Subcutaneous abdominal adipose tissue (tissue), 5 donors: ENCODE measurements at regions not wholly inside any gene's neighbourhood (a gene's known extent, or its start where the extent isn't known, plus 50 kb on each side); places are given as distances from the start of the nearest gene placed in this dataset.

Experiments used
- H3K27ac ChIP-seq: one replicate; pipeline ENCODE4 v1.7.0; 2013; ENCODE audit warnings: low read depth, mild to moderate bottlenecking, inconsistent platforms, low read length, moderate library complexity
- H3K27me3 ChIP-seq, 5 donors: one replicate each; pipeline ENCODE4 v1.7.0; 2013; ENCODE audit warnings: low read length in 5 of 5, inconsistent platforms in 1 of 5; ENCODE audit not compliant: control insufficient read depth in 5 of 5, insufficient read depth in 4 of 5
- H3K36me3 ChIP-seq, 5 donors: one replicate each; pipeline ENCODE4 v1.7.0; 2013; ENCODE audit warnings: low read length in 5 of 5; ENCODE audit not compliant: control insufficient read depth in 5 of 5, insufficient read depth in 5 of 5
- H3K4me1 ChIP-seq, 5 donors: one replicate each; pipeline ENCODE4 v1.7.0; 2013; ENCODE audit warnings: low read length in 5 of 5, mild to moderate bottlenecking in 3 of 5, moderate library complexity in 1 of 5; ENCODE audit not compliant: control insufficient read depth in 5 of 5, insufficient read depth in 5 of 5
- H3K4me3 ChIP-seq, 5 donors: one replicate each; pipeline ENCODE4 v1.7.0; 2013; ENCODE audit warnings: low read length in 5 of 5, low read depth in 1 of 5
- H3K9ac ChIP-seq, 5 donors: one replicate each; pipeline ENCODE4 v1.7.0; 2013; ENCODE audit warnings: low read length in 5 of 5, mild to moderate bottlenecking in 4 of 5, moderate library complexity in 3 of 5
- H3K9me3 ChIP-seq, 5 donors: one replicate each; pipeline ENCODE4 v1.7.0; 2013; ENCODE audit warnings: low read length in 5 of 5; ENCODE audit not compliant: control insufficient read depth in 5 of 5
- donor health status: healthy.
- donor health status: healthy.
- donor health status: healthy.
- donor health status: healthy.
- donor health status: healthy.

GRCh38 chr12:4176168-4176567 is 97.4 kb upstream of the CCND2 start:
- Histone ChIP-seq H3K9me3 (no peaks in the 10 kb centered on the region), H3K27ac (no peak overlapping the region), H3K4me3 (no peak overlapping the region), H3K9ac (no peak overlapping the region), H3K36me3 (no peaks in the 10 kb centered on the region), H3K4me1 (no peaks in the 10 kb centered on the region), H3K27me3 (no peaks in the 10 kb centered on the region)

- Histone ChIP-seq H3K27me3 (peaks cover 0 to 4% (median 0%) of the 10 kb centered on the region in 5 donors), H3K36me3 (no peaks in the 10 kb centered on the region), H3K4me3 (no peak overlapping the region), H3K9me3 (no peaks in the 10 kb centered on the region), H3K4me1 (no peaks in the 10 kb centered on the region), H3K9ac (no peak overlapping the region), H3K27ac (no peak overlapping the region)
Observed at GRCh38 chr12:4174417-4174816, 99.1 kb upstream of the CCND2 start.

GRCh38 chr12:4172999-4173398 is 100.6 kb upstream of the CCND2 start:
- Histone ChIP-seq H3K9me3 (no peaks in the 10 kb centered on the region), H3K4me3 (no peak overlapping the region), H3K27me3 (peaks cover 0 to 4% (median 0%) of the 10 kb centered on the region in 5 donors)

GRCh38 chr12:4171742-4172141 is 101.8 kb upstream of the CCND2 start:
- no peak overlapping the region for H3K4me3 ChIP-seq
- H3K9ac ChIP-seq = no peak overlapping the region

More at GRCh38 chr12:4172999-4173398, 100.6 kb upstream of the CCND2 start:
- Histone ChIP-seq H3K27ac (no peak overlapping the region), H3K36me3 (no peaks in the 10 kb centered on the region), H3K9ac (no peak overlapping the region), H3K4me1 (no peaks in the 10 kb centered on the region)

GRCh38 chr12:4169959-4170358 is 103.6 kb upstream of the CCND2 start:
- no peak overlapping the region for H3K4me3 ChIP-seq
- peaks cover 0 to 4% (median 0%) of the 10 kb centered on the region in 5 donors for H3K27me3 ChIP-seq
- no peaks in the 10 kb centered on the region for H3K36me3 ChIP-seq
- peaks cover 0 to 6% (median 4%) of the 10 kb centered on the region in 5 donors for H3K4me1 ChIP-seq
- H3K9ac ChIP-seq = no peak overlapping the region
- no peak overlapping the region for H3K27ac ChIP-seq
- H3K9me3 ChIP-seq = no peaks in the 10 kb centered on the region

More at GRCh38 chr12:4171742-4172141, 101.8 kb upstream of the CCND2 start:
- no peaks in the 10 kb centered on the region for H3K36me3 ChIP-seq
- H3K9me3 ChIP-seq = no peaks in the 10 kb centered on the region
- H3K4me1 ChIP-seq = no peaks in the 10 kb centered on the region
- H3K27me3 ChIP-seq = peaks cover 0 to 4% (median 0%) of the 10 kb centered on the region in 5 donors
- H3K27ac ChIP-seq = no peak overlapping the region

- H3K27me3 ChIP-seq = peaks cover 0 to 6% (median 3%) of the 10 kb centered on the region in 5 donors
- no peaks in the 10 kb centered on the region for H3K9me3 ChIP-seq
- no peak overlapping the region for H3K4me3 ChIP-seq
- peaks cover 0 to 10% (median 8%) of the 10 kb centered on the region in 5 donors for H3K4me1 ChIP-seq
- H3K27ac ChIP-seq = no peak overlapping the region
- H3K36me3 ChIP-seq = no peaks in the 10 kb centered on the region
- H3K9ac ChIP-seq = no peak overlapping the region
Observed at GRCh38 chr12:4169531-4169930, 104.0 kb upstream of the CCND2 start.

- H3K36me3 ChIP-seq = no peaks in the 10 kb centered on the region
- no peak overlapping the region for H3K4me3 ChIP-seq
- H3K4me1 ChIP-seq = peaks cover 0 to 15% (median 10%) of the 10 kb centered on the region in 5 donors
- no peak overlapping the region for H3K9ac ChIP-seq
- no peaks in the 10 kb centered on the region for H3K9me3 ChIP-seq
- H3K27me3 ChIP-seq = peaks cover 0 to 9% (median 3%) of the 10 kb centered on the region in 5 donors
- H3K27ac ChIP-seq = no peak overlapping the region
Observed at GRCh38 chr12:4168036-4168435, 105.5 kb upstream of the CCND2 start.

GRCh38 chr12:4164559-4165558 is 108.7 kb upstream of the CCND2 start:
- no peaks in the 10 kb centered on the region for H3K9me3 ChIP-seq
- H3K9ac ChIP-seq = peak overlapping the region in 3 of 5 donors; percentile 39 to 48 (median 44)
- H3K4me1 ChIP-seq = peaks cover 0 to 15% (median 10%) of the 10 kb centered on the region in 5 donors
- no peak overlapping the region for H3K27ac ChIP-seq
- peak overlapping the region in 4 of 5 donors; percentile 55 to 67 (median 60) for H3K4me3 ChIP-seq
- H3K27me3 ChIP-seq = peaks cover 0 to 9% (median 0%) of the 10 kb centered on the region in 5 donors
- no peaks in the 10 kb centered on the region for H3K36me3 ChIP-seq

- Histone ChIP-seq H3K27me3 (peaks cover 0 to 9% (median 0%) of the 10 kb centered on the region in 5 donors), H3K4me1 (peaks cover 0 to 15% (median 10%) of the 10 kb centered on the region in 5 donors), H3K4me3 (peak overlapping the region in 3 of 5 donors; percentile 55 to 67 (median 60)), H3K9me3 (no peaks in the 10 kb centered on the region), H3K9ac (no peak overlapping the region), H3K27ac (no peak overlapping the region), H3K36me3 (no peaks in the 10 kb centered on the region)
Observed at GRCh38 chr12:4164188-4164558, 109.4 kb upstream of the CCND2 start.

GRCh38 chr12:4161718-4162117 is 111.8 kb upstream of the CCND2 start:
- H3K9me3 ChIP-seq = no peaks in the 10 kb centered on the region
- H3K9ac ChIP-seq = no peak overlapping the region
- H3K27me3 ChIP-seq = peaks cover 0 to 9% (median 0%) of the 10 kb centered on the region in 5 donors
- H3K4me3 ChIP-seq = no peak overlapping the region
- no peaks in the 10 kb centered on the region for H3K36me3 ChIP-seq
- peaks cover 0 to 15% (median 10%) of the 10 kb centered on the region in 5 donors for H3K4me1 ChIP-seq
- no peak overlapping the region for H3K27ac ChIP-seq
